CD4-positive, alpha-beta T cell treated with Interleukin-21 for 1 hour (primary cell): ENCODE measurements at regions not wholly inside any gene's neighbourhood (a gene's known extent, or its start where the extent isn't known, plus 50 kb on each side); places are given as distances from the start of the nearest gene placed in this dataset.
"Not testable (repeated sequence)": the region's sequence is repeated elsewhere in the genome, so short reads cannot be mapped to it uniquely, and the experiment has no call there.

Source experiments
- DNase-seq: peaks from one replicate; pipeline ENCODE4 v3.0.0-alpha.2; 2020

DNA sequence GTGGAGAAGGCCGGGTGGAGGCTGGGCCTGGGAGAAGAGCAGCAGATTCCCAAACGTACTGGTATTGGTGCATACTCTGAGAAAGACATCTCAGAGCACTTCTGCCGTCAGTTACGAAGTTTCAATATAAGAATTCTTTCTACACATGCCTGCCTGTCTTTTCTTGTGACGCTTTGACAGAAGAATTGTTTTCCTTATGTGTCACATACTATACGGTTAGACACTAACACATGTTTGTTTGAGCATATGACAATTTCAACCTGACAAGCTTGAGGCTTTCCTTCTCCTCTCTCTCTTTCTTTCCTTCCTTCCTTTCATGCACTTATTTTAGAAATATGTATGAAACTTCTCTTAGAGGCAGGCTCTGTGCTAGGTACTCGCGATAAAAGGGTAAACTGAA, 360.0 kb downstream of the QKI start:
- no peak for DNase-seq

DNA sequence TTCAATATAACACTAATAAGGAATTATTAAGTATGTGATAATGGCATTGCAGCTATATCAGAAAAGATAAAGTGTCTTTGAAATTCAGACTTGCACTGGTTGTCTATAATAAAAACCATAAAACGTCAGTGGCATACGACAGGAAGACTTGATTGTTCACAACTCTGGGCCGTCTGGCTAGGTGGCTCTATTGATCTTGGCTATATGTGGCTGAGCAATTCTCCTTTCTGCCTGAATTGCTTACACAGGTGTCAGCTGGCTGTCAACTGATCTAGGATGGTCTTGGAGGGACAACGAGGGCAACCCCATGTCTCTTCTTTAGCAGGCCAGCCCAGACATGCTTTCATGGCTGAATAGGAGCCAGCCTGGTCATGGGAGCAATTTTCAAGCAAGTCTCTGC, 359.1 kb downstream of the QKI start:
- DNase-seq, result no peak

DNA sequence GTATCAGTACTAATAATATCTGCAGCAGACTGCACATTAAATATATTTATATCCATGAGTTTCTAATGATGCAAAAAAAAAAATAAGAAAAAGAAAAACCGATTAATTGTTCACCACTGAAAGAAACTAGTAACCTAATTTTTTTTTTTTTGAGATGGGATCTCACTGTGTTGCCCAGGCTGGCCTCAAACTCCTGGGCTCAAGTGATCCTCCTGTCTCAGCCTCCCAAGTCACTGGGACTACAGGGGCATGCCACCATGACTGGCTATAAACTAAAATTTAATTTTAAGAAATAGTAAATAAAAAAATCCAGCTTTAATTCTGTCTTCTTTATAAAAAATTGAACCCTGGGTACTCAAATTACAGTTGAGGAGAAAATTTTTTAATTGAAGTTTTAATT, 358.2 kb downstream of the QKI start:
- DNase-seq, result no peak

DNA sequence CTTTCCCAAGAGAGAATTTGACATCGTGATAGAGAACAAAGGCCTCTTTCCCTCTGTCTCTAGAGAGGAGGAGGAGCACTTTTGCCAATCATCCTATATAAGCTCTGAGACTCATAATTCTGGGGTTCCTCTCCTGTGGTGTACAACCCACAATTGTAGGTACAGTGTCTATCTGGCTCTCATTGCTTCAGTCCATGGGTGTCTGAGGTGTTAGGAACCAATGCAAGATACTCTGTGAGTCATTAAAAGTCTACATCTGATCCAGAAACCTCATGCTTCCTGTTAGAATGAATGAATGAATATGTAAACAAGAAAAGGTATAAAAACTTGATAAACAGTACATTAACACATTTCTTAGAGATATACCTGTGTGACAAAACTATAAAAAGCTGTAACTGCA, 356.7 kb downstream of the QKI start:
- no peak for DNase-seq

DNA sequence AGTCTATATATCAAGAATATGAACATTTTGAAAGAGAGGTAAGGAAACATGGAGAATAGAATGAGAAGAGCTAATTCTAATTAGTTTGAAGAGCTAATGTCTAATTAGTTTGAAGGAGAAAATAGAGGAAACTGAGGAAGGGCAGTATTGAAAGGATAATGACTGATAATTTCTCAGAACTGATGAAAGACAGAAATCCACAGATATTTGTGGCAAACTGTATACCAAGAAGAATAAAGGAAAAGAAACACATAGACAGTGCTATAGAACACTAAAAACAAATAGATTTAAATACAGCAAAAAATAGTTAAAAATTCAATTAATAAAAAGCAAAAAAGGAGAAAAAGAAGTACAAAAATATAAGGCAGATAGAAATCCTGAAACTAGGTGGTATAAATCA, 354.4 kb downstream of the QKI start:
- no peak for DNase-seq

DNA sequence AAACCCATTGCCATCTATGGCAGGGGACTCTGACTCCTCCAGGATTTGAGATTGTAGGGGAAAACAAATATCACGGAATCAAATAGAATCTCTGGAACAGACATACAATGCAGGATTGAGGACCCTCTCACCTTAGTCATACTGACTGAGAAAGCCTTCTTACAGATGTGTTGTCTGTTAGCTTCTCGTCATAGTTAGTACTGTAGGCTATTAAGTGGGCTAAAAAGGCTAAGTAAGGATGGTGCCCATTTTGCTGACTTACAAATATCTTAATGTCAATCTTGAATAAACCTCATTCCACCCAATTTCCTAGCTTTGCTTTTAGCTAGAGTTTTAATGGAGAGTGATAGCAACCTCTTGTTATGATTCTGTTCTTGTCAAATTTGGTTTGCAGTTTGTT, 352.4 kb downstream of the QKI start:
- no peak for DNase-seq

DNA sequence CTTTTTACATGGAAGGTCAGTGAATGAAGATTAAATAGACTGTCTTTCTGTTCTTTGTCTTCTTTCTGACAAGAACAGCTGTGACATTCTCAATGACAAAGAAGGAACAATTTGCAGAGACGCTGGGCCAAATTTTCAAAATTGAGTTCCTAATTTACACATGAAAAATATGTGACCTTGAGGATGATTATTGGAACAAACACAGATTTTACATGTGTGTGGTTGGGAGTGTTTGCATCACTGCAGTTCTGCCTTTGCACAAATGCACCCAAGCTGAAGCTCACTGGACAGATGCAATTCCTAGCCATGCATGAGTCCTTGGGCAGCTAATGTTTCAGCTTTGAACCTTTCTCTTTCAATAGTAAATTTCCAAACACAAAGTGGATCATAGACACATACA, 350.8 kb downstream of the QKI start:
- DNase-seq, result no peak

DNA sequence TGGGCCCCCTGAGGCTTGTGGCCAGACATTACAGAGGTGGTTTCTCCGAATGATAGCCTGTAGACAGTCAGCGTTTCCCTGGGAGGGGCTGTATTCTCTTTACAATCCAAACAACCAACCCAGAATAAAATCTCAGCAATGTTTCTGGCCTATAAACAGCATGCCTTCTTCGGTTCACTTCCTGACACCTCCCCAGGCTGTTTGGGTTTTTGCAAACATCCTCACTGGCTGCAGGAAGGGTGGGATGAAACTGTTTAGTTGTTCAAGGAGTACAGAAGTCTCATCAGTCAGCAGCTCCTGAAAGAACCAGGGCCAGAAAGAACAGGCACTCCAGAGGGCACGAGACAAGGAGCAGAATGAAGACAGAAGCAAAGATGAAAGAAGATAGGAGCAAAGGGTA, 350.0 kb downstream of the QKI start:
- DNase-seq, result no peak

DNA sequence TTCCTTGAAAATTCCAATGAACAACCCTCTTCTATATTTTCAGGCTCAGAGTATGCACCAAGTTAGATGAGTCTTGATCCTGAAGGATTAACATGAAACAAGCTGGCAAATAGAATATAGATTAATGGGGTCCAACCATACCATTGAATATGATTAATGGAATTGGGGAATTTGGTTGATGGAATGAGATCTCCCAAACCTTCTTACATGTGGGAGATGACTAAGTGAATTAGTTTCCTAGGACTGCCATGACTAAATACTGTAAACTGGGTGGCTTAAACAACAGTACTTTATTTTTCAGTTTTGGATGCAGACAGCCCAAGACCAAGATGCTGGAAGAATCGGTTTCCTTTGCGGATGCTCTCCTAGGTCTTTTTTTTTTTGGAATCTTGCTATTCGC, 347.0 kb downstream of the QKI start:
- DNase-seq, result no peak

DNA sequence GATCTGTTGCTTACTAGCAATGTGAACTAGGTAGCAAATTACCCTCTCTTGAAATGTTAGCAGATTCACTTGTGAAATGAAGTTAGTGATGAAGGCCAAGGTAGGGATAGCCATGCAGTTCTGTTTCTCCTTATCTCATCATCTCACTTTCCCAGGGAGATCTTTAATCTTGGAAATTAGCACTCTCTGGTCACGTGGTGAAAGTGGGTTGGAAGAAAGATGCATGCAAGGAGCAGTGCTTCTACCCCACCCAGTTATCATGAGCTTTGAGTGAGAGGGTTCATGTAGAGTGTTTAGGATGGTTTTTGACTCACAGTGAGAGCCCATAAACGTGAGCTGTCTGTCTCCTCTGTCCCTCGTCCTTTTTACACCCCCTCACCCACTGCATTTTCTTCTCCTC, 346.3 kb downstream of the QKI start:
- no peak for DNase-seq

DNA sequence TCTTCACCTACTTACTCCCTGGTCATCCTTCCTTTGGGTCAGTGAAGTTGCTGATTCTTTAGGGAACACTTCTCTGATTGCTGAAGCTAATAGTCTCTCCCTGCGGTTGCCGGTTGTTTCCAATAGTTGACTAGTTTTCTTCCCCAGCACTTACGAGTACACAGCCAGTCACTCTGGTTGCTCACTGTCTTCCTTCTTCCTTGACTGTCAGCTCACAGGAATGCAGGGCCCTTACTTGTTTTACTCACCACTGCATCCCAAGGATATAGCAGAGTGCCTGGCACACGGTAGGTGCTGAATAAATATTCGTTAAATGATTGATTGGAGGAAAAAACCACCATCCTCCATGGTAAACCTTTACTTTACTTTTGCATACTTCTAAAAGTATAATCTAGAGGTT, 345.0 kb downstream of the QKI start:
- DNase-seq, result no peak

DNA sequence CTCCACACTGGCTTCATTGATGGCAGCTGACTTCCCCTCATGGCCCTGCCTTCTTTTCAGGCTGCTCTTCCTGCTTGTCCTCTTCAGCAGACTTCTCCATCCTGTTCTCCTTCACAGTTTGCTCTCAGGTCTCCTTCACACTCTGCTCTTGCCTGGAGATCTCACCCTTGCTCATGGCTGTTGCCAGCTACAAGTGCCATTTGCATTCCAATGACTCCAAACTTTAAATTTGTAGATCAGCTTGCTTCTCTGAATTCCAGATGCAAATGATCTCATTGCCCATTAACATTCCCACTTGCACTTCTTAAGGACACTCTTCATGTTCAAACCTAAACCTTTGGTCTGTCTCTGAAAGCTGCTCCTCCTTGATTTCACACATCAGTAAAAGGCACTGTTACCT, 343.0 kb downstream of the QKI start:
- no peak for DNase-seq

DNA sequence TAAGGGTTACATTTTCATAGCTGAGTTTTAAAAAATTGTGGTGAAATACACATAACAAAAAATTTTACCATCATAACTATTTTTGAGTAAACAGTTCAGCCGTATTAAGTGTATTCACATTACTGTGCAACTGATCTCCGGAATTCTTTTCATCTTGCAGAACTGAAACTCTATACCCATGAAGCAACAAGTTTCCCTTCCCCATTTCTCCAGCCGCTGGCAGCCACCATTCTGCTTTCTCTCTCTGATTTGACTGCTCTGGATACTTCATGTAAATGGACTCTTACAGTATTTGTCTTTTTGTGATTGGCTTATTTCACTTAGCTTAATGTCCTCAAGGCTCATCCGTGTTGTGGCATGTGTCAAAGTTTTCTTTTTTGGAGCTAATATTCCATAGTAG, 341.6 kb downstream of the QKI start:
- peak; percentile 10 for DNase-seq

DNA sequence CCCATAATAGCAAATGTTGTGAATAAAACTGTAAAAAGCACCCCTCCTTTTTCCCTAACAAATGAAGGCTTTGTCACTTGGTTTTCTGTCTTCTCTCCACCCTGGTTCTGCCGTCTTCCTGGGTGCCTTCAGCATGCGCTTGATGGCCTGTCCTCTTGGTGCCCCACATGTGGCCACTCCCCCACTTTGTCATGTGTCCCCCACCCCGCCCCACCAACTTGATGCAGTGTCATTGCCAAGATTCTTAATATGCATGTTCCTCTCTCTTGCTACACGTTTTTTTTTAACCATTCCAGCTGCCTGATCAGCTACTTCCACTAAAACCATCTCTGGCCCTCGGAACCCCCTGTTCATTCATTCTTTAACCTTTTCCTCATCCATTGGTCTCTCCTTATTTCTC, 340.3 kb downstream of the QKI start:
- no peak for DNase-seq

DNA sequence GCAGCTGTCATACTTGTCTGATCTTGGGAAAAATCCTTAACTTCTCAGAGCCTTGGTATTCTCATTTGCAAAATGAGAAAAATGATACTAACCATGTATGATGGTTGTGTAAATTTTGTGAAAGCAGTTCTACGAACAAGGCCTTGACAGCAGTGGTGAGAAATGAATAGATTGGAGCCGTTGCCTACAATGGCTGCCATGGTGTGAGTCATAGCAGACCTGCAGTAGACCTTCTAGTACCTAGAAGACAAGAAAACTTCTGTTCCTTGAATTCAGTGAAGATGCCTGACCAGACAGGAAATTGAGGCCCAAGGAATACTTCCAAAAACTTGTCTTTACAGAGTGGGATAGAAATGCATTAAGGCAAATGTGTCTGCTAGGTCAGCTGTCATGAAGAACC, 338.9 kb downstream of the QKI start:
- DNase-seq, result no peak

DNA sequence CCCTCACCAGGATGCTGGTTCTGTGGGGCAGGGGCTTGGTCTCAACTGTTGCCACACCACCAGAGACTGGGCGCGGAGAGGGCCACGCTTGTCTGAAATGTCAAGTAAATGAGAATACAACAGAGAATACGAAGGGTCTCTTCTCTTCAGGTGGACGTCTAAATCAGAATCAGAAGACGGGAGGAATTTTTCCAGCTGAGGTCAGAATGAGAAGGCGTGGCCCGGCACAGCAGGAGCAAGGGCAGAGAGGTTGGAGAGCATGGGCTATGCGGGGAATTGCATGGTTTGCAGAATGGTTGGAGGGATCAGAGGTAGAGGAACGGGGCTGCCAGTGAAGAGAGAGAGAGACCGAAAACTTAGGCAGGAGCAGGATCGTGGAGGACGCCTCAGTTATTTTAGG, 337.9 kb downstream of the QKI start:
- no peak for DNase-seq

DNA sequence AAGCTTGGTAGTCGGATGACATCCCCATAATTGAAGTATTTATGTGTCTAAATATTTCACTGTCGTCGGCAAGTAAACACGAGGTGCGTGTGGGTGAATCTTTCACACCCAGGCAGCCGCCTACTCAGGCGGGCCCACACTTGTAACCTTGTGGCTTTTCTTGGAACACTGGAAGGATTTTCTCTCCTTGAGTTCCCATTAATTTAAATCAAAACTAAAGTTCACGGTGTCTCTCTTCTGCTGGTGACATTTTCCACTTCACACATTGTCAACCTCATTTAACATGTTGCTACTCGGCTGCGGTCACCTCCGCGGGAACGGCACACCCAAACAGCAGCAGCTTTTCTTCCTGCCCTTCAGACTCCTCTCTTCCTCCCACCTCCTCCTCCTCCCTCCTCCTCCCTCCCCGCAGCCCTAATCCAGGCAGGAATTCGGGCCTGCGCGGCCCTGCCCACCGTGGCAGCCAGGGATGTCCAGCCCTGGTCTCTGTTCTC, 336.6 kb downstream of the QKI start:
- DNase-seq, result peak; percentile 19

DNA sequence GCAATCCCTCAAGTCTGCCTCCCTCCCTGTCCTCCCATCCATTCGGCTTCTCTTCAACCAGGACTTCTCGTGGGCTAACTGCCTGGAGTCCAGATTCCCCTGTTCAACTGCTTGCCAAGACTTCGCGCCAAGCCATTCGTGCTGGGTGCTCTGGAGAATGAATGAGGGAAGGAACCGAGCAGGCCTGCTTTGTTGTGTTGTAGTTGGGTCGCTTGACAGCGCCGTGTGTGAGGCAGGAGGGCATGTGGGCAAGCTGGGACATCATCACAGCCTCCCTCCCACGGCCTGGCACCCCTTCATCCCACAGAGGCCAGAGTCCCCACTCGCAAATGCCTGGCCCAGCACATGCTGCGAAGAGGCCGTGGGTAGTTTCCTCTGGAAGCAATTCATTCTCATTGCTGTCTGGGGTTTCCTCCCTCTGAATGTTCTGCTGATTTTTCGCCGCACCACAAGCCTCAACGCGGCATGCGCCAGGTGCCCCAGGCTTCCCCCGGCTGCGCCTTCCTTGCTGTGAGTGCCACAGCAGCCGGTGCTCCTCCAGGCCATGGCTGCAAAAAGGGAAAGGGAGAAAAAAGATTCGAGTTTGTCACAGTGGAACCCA, 336.0 kb downstream of the QKI start:
- DNase-seq, result no peak

DNA sequence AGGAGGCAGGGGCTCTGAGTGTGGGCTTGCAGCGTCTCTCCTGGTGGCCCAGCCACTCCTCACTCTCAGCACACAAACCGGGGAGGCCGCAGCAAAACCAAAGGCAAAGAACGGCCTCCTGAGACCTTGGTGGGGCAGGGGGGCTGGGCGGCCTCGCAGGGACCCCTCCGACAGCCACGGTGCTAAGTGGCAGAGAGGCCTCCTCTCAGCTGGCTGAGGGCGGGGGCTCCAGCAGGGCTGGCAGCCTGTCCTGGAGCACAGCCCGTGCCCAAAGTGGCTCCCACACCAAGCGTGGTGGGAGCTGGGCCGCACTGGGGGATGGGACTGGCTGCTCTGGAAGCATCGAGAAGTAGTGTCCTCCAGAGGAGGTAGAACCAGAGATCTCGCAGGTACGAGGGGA, 334.4 kb downstream of the QKI start:
- DNase-seq, result no peak

DNA sequence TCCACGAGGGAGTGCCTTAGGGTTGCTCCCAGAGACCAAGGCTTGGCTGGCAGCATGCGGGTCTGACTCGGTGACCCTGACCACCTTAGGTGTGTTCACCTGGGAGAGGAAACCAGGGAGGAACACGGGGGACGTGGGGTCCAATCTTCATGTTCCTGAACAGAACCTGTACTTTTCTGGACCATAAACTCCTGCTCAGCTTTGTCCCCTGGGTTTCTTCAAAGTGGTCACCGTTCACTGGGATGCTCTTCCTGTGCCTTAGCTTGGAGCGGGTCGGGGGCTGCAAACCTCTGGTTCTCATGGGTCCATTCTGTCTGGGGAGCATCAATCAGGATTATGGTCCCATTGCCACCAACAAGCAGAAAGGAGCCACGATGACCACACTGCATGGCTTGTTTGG, 333.5 kb downstream of the QKI start:
- no peak for DNase-seq

DNA sequence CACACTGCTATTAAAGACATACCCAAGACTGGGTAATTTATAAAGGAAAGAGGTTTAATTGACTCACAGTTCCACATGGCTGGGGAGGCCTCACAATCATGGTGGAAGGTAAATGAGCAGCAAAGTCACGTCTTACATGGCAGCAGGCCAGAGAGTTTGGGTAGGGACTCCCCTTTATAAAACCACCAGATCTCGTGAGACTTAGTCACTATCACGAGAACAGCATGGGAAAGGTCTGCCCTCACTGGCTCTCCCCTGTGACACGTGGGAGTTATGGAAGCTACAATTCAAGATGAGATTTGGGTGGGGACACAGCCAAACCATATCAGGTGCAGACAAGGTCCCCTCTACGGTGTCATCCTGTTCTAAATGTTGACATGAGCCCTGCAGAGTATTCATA, 332.5 kb downstream of the QKI start:
- DNase-seq, result not testable (repeated sequence)

DNA sequence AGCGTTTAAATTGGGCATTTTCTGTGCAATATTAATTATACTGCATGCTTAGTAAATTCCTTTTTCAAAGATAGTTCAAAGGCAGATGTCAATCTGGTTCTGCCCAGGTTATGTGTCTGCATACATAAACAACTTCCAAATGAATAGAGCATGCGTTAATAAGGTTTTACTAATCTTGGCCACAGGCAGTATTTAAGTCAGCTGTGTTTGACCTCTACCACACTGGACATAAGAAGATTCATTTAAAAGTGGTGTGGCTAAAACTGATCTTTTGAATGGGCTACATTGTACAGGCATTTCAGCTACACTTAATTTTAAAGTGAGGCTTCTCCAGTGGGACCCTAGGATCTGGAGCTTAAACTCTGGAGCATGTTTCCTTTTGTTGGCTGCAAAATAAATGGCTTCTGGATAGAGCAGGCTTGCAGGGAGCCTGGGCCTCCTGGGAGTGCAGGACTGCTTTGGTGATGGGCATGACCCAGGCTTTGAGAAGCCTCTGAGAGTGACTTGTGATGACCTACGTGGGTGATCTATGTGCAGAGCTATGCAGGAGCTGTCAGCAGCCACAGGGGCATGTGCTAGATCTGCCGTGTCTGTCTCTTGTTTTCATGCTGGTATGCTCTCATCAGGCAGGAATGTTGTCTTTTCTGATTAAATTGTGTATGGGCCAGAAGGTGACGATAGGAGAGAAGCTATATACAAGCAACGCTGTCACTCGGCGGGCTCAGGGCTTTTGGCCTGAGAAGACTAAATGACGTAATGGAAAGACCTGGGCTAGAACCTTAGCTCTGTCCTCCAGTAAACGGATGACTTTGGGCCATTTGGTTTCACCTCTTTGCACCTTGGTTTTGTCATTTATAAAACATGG, 331.2 kb downstream of the QKI start:
- DNase-seq, result no peak

DNA sequence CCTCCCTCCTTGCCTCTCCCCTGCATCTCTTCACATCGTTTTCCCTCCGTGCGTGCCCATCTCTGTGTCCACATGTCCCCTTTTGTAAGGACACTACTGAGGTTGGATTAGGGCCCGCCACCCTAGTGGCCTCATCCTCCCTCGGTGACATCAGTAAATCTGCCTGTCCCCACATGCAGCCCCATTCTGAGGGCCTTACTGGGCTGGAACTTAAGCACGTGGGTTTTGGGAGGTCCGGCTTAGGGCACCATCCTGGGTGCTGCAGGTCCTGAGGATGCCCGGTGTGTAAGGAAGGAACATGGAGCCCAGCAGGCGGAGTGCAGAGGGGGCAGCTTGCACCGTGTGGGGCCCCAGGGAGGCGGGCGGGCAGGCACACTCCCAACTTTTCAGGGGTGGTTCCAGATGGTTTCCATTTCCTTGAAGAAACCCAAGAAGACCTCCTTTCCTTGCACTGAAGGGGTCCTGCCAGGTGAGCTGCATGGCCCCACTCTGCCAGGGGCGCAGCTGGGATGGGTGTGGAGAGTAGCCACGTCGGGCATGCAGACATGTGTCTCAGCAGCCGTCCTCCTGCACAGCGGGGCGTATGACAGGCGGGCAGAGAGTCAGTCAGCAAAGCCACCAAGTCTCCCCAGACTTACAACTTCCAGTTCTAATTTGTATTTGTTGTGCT, 329.9 kb downstream of the QKI start:
- DNase-seq, result no peak

DNA sequence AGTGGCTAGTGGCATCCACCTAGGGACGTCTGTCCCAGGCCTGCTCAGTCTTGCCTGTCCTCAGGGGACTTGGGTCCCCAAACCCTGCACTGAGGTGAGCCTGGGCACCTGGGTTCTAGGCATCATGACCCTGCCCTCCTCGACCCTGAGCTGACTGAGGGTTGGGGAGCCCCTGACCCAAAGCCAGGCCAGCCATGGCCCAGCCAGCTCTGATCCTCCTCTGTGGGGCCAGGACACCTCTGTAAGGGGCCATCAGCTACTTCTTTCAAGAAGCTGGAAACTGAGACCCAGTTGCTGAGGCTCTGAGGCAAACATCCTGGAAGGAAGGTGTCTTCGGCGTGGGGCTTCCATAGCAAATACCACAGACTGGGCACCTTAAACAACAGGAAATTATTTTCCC, 329.3 kb downstream of the QKI start:
- no peak for DNase-seq
